Upper lobe of left lung (tissue), 6 donors: ENCODE measurements at regions not wholly inside any gene's neighbourhood (a gene's known extent, or its start where the extent isn't known, plus 50 kb on each side); places are given as distances from the start of the nearest gene placed in this dataset.
"Not testable (repeated sequence)": the region's sequence is repeated elsewhere in the genome, so short reads cannot be mapped to it uniquely, and the experiment has no call there.

ENCODE experiments used
- ATAC-seq, 2 donors: fragments of 200-7000 bp; cut with Tn5 transposase; one replicate each; pipeline ENCODE4 v1.9.1; 2022; ENCODE audit warnings: mild to moderate bottlenecking in 2 of 2, moderate library complexity in 2 of 2; ENCODE audit not compliant: low FRiP score in 2 of 2
- DNase-seq, 2 donors: peaks; one replicate each; pipeline ENCODE4 v3.0.0-alpha.2; 2019 to 2020
- H3K27ac ChIP-seq, 4 donors: fragments of 200-600 bp; sonication (generic); one replicate each; pipeline ENCODE4 v1.5.1; 2016 to 2019
- H3K27me3 ChIP-seq, 4 donors: fragments of 200-600 bp; sonication (generic); one replicate each; pipeline ENCODE4 v1.5.1; 2017 to 2019
- H3K36me3 ChIP-seq, 4 donors: fragments of 200-600 bp; sonication (generic); one replicate each; pipeline ENCODE4 v1.5.1; 2016 to 2019
- H3K4me1 ChIP-seq, 4 donors: fragments of 200-600 bp; sonication (generic); one replicate each; pipeline ENCODE4 v1.5.1; 2018 to 2019
- H3K4me3 ChIP-seq, 4 donors: fragments of 200-600 bp; sonication (generic); one replicate each; pipeline ENCODE4 v1.5.1; 2017 to 2019; ENCODE audit warnings: mild to moderate bottlenecking in 2 of 4, moderate library complexity in 1 of 4
- H3K9me3 ChIP-seq, 4 donors: fragments of 200-600 bp; sonication (generic); one replicate each; pipeline ENCODE4 v1.5.1; 2018 to 2019
- WGBS, 2 donors: methylation state at CpG; one replicate each; pipeline ENCODE4 v1.1.5; 2017 to 2018; 5-methylcytosine and 5-hydroxymethylcytosine counted together
- donor health status: DM: no; HTN: no; CAD: no; lungs with moderate emphysema.
- donor health status: DM: no; HTN: yes; CAD: no; lungs with severe emphysema.

GRCh38 chr20:64327223-64327549, 71.6 kb downstream of the PCMTD2 start:
- H3K4me1 ChIP-seq, H3K27ac ChIP-seq, H3K4me3 ChIP-seq, H3K27me3 ChIP-seq, H3K9me3 ChIP-seq, ATAC-seq, H3K36me3 ChIP-seq: not testable (repeated sequence)
- WGBS, 2 donors: 20 to 33% methylated on average over 15 of the region's 15 CpGs
- DNase-seq: peak in 1 of 2 donors; percentile 29

GRCh38 chr20:64327550-64328317, 72.2 kb downstream of the PCMTD2 start:
- not testable (repeated sequence) for H3K9me3 ChIP-seq, H3K4me3 ChIP-seq, H3K4me1 ChIP-seq, H3K27me3 ChIP-seq, H3K27ac ChIP-seq, H3K36me3 ChIP-seq
- ATAC-seq: peak; percentile 91 to 98
- 4% methylated on average over 4 of the region's 74 CpGs; no CpG with 5 or more reads in 1 of the 2 donors for WGBS, 2 donors
- peak in 1 of 2 donors; percentile 56 for DNase-seq

- H3K27ac ChIP-seq, DNase-seq, ATAC-seq, H3K4me3 ChIP-seq, H3K4me1 ChIP-seq, H3K27me3 ChIP-seq, H3K9me3 ChIP-seq, H3K36me3 ChIP-seq: not testable (repeated sequence)
- 38 to 42% methylated on average over 8 to 9 of the region's 9 CpGs for WGBS, 2 donors
These were observed 73.2 kb downstream of the PCMTD2 start for GRCh38 chr20:64328595-64329250.

- H3K9me3 ChIP-seq, DNase-seq, H3K4me1 ChIP-seq, H3K27me3 ChIP-seq, ATAC-seq, H3K36me3 ChIP-seq, H3K27ac ChIP-seq, H3K4me3 ChIP-seq: not testable (repeated sequence)
These were observed 77.1 kb downstream of the PCMTD2 start for GRCh38 chr20:64332627-64333026.
